GM12865 (cell line): ENCODE measurements at regions not wholly inside any gene's neighbourhood (a gene's known extent, or its start where the extent isn't known, plus 50 kb on each side); places are given as distances from the start of the nearest gene placed in this dataset.
"Not testable (repeated sequence)": the region's sequence is repeated elsewhere in the genome, so short reads cannot be mapped to it uniquely, and the experiment has no call there.

Source experiments
- DNase-seq: peaks from one replicate; pipeline ENCODE4 v3.0.0; 2010; ENCODE audit warnings: low read depth
- H3K4me3 ChIP-seq: 2 replicates; pipeline ENCODE4 v1.5.1; 2011; ENCODE audit warnings: mild to moderate bottlenecking, low read depth, low read length, control low read depth
- CTCF ChIP-seq: IDR thresholded peaks from 2 replicates; pipeline ENCODE4 v1.5.1; 2011; ENCODE audit warnings: low read length, control low read depth, low read depth, inconsistent platforms; ENCODE audit not compliant: insufficient read depth; ENCODE audit errors: missing control alignments

GRCh38 chr21:35390013-35390776 is 341.1 kb upstream of the RUNX1 start:
- H3K4me3 ChIP-seq: no peak overlapping the region
- peak; percentile 1 for DNase-seq
- TF ChIP-seq CTCF: no peak

- no peak for TF ChIP-seq CTCF
- no peak overlapping the region for H3K4me3 ChIP-seq
- no peak for DNase-seq
Measured at GRCh38 chr21:35386491-35387079, 337.5 kb upstream of the RUNX1 start.

- no peak for TF ChIP-seq CTCF
- no peak overlapping the region for H3K4me3 ChIP-seq
- no peak for DNase-seq
Measured at GRCh38 chr21:35384375-35384774, 335.3 kb upstream of the RUNX1 start.

GRCh38 chr21:35382696-35383095 is 333.6 kb upstream of the RUNX1 start:
- no peak overlapping the region for H3K4me3 ChIP-seq
- DNase-seq: no peak
- no peak for TF ChIP-seq CTCF

- no peak overlapping the region for H3K4me3 ChIP-seq
- DNase-seq: no peak
- TF ChIP-seq CTCF: no peak
Measured at GRCh38 chr21:35381743-35382310, 332.7 kb upstream of the RUNX1 start.

- DNase-seq: not testable (repeated sequence)
Measured at GRCh38 chr21:35380304-35380703, 331.2 kb upstream of the RUNX1 start.

GRCh38 chr21:35378881-35379280 is 329.8 kb upstream of the RUNX1 start:
- H3K4me3 ChIP-seq: no peak overlapping the region
- no peak for TF ChIP-seq CTCF
- no peak for DNase-seq

More at GRCh38 chr21:35380304-35380703, 331.2 kb upstream of the RUNX1 start:
- not testable (repeated sequence) for H3K4me3 ChIP-seq
